HEK293T (cell line): ENCODE measurements at regions not wholly inside any gene's neighbourhood (a gene's known extent, or its start where the extent isn't known, plus 50 kb on each side); places are given as distances from the start of the nearest gene placed in this dataset.

ENCODE experiments used
- CTCF ChIA-PET: fragments of 350-600 bp; formaldehyde crosslinking; extraction: SDS; loops from one replicate; lab custom pipeline; 2021; ENCODE audit warnings: antibody characterized with exemption, inconsistent platforms; lab: Yijun Ruan, JAX
- POLR2A ChIA-PET: fragments of 350-600 bp; formaldehyde crosslinking; extraction: SDS; loops from one replicate; lab custom pipeline; 2020; ENCODE audit warnings: antibody characterized with exemption, inconsistent platforms; lab: Yijun Ruan, JAX
- DNase-seq: peaks from one replicate; pipeline ENCODE4 v3.0.0; 2012; ENCODE audit warnings: mixed read lengths; ENCODE audit errors: extremely low spot score
- ARNT ChIP-seq: fragments of 450-650 bp; IDR thresholded peaks from 2 replicates; pipeline ENCODE4 v1.6.1; 2017; ENCODE audit warnings: mild to moderate bottlenecking
- ELF4 ChIP-seq: fragments of 450-650 bp; IDR thresholded peaks from 2 replicates; pipeline ENCODE4 v1.6.1; 2017; ENCODE audit warnings: antibody characterized with exemption
- FOXA1 ChIP-seq: fragments of 450-650 bp; IDR thresholded peaks from 2 replicates; pipeline ENCODE4 v1.6.1; 2016; ENCODE audit warnings: mild to moderate bottlenecking
- FOXK2 ChIP-seq: fragments of 450-650 bp; IDR thresholded peaks from 2 replicates; pipeline ENCODE4 v1.6.1; 2016; ENCODE audit warnings: mild to moderate bottlenecking
- FOXM1 ChIP-seq: fragments of 450-650 bp; IDR thresholded peaks from 2 replicates; pipeline ENCODE4 v1.6.1; 2017; ENCODE audit warnings: mild to moderate bottlenecking, borderline replicate concordance
- HDGF ChIP-seq: fragments of 450-650 bp; IDR thresholded peaks from 2 replicates; pipeline ENCODE4 v1.6.1; 2017; ENCODE audit warnings: antibody characterized with exemption, borderline replicate concordance
- L3MBTL2 ChIP-seq: fragments of 450-650 bp; conservative IDR thresholded peaks from 2 replicates; pipeline ENCODE4 v1.6.1; 2016; ENCODE audit warnings: mild to moderate bottlenecking
- NFRKB ChIP-seq: fragments of 450-650 bp; IDR thresholded peaks from 2 replicates; pipeline ENCODE4 v1.6.1; 2016; ENCODE audit warnings: mild to moderate bottlenecking, moderate library complexity
- PKNOX1 ChIP-seq: fragments of 450-650 bp; IDR thresholded peaks from 2 replicates; pipeline ENCODE4 v1.6.1; 2016
- SUZ12 ChIP-seq: fragments of 450-650 bp; IDR thresholded peaks from 2 replicates; pipeline ENCODE4 v1.6.1; 2016; ENCODE audit warnings: mild to moderate bottlenecking
- TARDBP ChIP-seq: fragments of 450-650 bp; IDR thresholded peaks from 2 replicates; pipeline ENCODE4 v1.6.1; 2016
- ZNF384 ChIP-seq: fragments of 450-650 bp; IDR thresholded peaks from 2 replicates; pipeline ENCODE4 v1.6.1; 2016

DNA sequence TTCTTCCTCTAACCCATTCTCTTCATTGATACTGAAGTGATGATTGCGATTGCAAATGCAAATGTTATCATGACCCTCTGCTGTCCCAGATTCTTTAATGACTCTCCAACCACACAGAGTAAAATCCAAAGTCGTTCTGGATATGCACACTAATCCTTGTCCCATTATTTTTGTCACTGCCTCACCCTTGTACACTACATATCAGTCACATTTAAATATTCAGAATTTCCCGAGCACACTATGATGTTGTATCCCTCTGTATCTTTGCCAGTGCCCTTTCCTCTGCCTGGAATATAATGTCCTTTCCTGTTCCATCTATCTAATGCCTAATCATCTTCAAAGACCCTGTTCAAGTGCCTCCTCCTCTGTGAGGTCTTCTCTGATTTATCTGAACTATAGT lies 55.4 kb upstream of the MMP13 start:
- ChIA-PET CTCF (no interaction called here), POLR2A (no interaction called here)
- DNase-seq, result no peak
- TF ChIP-seq SUZ12 (no peak), ZNF384 (no peak), L3MBTL2 (no peak), ARNT (no peak), ELF4 (no peak), FOXA1 (no peak), TARDBP (no peak), NFRKB (no peak), HDGF (no peak), FOXM1 (no peak)

DNA sequence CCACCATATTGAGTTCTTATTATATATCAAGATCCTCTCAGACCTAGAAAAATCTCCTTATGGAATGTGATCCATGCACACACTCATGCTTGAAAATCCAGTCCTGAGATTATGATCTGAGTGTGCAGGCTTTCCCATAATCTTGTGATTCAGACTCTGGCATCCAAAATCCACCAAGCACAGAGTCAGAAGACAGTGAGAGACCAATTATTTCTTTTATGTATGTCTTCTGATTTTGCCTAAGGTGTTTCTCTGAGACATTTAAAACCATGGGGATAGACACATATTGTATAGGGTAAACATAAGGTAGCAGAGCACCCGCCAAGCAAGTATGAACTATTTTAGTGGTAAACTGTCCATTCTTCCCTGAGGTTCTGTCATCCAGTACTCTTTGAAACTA lies 52.0 kb upstream of the MMP13 start:
- DNase-seq, result no peak
- POLR2A ChIA-PET, result no interaction called here
- TF ChIP-seq ZNF384, result no peak
- no peak for TF ChIP-seq SUZ12
- no peak for TF ChIP-seq L3MBTL2
- no peak for TF ChIP-seq ELF4
- TF ChIP-seq FOXK2, result no peak
- no peak for TF ChIP-seq HDGF
- TF ChIP-seq PKNOX1, result no peak
- no peak for TF ChIP-seq ARNT
- CTCF ChIA-PET, result interaction anchor here (0.6 kb wide), 1 partner anchor 1963 kb away, joined by 3 read pairs; no protein-coding TSS in a partner anchor
